ENCODE measurements at regions not wholly inside any gene's neighbourhood (a gene's known extent, or its start where the extent isn't known, plus 50 kb on each side); places are given as distances from the start of the nearest gene placed in this dataset.

DNA sequence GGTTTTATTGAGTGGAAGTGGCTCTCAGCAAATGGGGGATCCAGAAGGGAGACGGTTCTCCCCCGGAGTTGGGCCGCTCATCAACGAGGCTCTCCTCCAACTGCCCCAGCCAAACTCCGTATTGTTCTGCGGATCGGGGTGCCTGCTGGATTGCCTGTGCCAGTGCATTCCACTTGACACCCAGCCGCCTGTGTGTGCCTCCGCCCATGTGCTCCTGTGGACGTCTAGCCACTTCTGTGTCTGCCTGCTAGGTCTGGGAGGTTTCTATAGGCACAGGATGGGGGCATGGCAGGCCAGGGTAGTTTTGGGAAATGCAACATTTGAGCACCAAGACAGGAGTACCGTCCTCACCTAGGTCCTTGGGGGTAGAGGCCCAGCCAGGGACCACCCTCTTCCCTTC, 225.7 kb upstream of the AMIGO2 start:
- Histone ChIP-seq H3K9me3 (ENCODE audit: low read length) (no peaks in the 10 kb centered on the region), H2AFZ (ENCODE audit: low read length) (no peak overlapping the region), H3K4me3 (ENCODE audit: low read length) (no peak overlapping the region), H3K79me2 (ENCODE audit: low read length) (no peaks in the 10 kb centered on the region), H4K20me1 (ENCODE audit: low read length) (no peaks in the 10 kb centered on the region), H3K9ac (ENCODE audit: low read length) (no peak overlapping the region), H3K36me3 (ENCODE audit: low read depth, low read length) (no peaks in the 10 kb centered on the region), H3K27ac (ENCODE audit: low read length) (no peak overlapping the region), H3K9me2 (replicated peaks; ENCODE audit: low read length) (no peaks in the 10 kb centered on the region), H3K27me3 (ENCODE audit: low read length) (no peaks in the 10 kb centered on the region), H3F3A (ENCODE audit: low read length, unreplicated experiment) (no peaks in the 10 kb centered on the region), H3K4me1 (ENCODE audit: insufficient read depth, low read length) (peaks cover 8% of the 10 kb centered on the region; the same call in 1 of the 2 replicates), H3K4me2 (ENCODE audit: low read length) (no peak overlapping the region)
- POLR2A ChIA-PET (ENCODE audit: unreplicated experiment), result no interaction called here
- no peak for ATAC-seq
- no peak for DNase-seq
- CTCF ChIA-PET, result no interaction called here
- no peak for TF ChIP-seq EZH2phosphoT487 (IDR thresholded peaks at IDR 0.05; ENCODE audit: borderline replicate concordance, low read length)
- intact Hi-C loops (cut with micrococcal nuclease), result loop anchor here (5.0 kb wide), 3 partner anchors 58 to 208 kb away; no protein-coding TSS in a partner anchor
- BruUV-seq (replicated peaks), result no TSS peak

DNA sequence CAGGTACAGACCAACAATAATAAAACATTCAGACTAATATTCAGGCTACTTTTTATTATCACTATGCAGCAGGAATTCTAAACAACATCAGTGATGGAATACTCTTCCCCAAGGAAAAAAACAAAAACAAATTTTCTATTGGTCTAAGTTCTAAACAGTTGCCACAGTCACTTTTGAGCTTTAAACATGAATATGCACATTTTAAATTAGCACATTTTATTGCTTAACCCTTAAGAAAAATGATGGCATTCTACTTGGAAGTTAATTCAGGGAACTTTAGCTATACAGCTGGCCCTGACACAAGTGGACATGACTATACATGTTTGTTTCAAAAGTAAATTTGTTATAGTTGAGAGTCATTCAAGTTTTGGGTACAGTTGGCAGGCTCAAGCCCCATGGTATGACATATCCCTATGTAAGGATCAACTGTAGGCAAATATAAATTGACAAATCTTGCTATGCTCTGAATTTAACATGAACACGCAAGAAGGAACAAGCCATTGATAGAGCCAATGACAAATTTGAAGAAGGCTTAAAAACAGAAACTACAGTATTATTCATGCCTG, 224.3 kb upstream of the AMIGO2 start:
- no TSS peak for BruUV-seq (replicated peaks)
- Histone ChIP-seq H2AFZ (ENCODE audit: low read length) (no peak overlapping the region), H3K9me2 (replicated peaks; ENCODE audit: low read length) (no peaks in the 10 kb centered on the region), H3F3A (ENCODE audit: low read length, unreplicated experiment) (no peaks in the 10 kb centered on the region), H3K27ac (ENCODE audit: low read length) (no peak overlapping the region), H3K4me3 (ENCODE audit: low read length) (no peak overlapping the region), H3K9ac (ENCODE audit: low read length) (no peak overlapping the region), H3K27me3 (ENCODE audit: low read length) (no peaks in the 10 kb centered on the region), H3K4me2 (ENCODE audit: low read length) (no peak overlapping the region), H3K36me3 (ENCODE audit: low read depth, low read length) (no peaks in the 10 kb centered on the region), H4K20me1 (ENCODE audit: low read length) (no peaks in the 10 kb centered on the region), H3K9me3 (ENCODE audit: low read length) (no peaks in the 10 kb centered on the region), H3K4me1 (ENCODE audit: insufficient read depth, low read length) (peaks cover 13% of the 10 kb centered on the region; the same call in 1 of the 2 replicates), H3K79me2 (ENCODE audit: low read length) (no peaks in the 10 kb centered on the region)
- TF ChIP-seq CTCF (conservative IDR thresholded peaks at IDR 0.05; ENCODE audit: low read depth, low read length) (no peak), EZH2 (IDR thresholded peaks at IDR 0.05; ENCODE audit: low read length, unreplicated experiment) (no peak), EZH2phosphoT487 (IDR thresholded peaks at IDR 0.05; ENCODE audit: borderline replicate concordance, low read length) (no peak)
- ChIA-PET POLR2A (ENCODE audit: unreplicated experiment) (no interaction called here), CTCF (no interaction called here)
- ATAC-seq (no peak), DNase-seq (no peak)
- intact Hi-C loops (cut with micrococcal nuclease), result no loop called here

DNA sequence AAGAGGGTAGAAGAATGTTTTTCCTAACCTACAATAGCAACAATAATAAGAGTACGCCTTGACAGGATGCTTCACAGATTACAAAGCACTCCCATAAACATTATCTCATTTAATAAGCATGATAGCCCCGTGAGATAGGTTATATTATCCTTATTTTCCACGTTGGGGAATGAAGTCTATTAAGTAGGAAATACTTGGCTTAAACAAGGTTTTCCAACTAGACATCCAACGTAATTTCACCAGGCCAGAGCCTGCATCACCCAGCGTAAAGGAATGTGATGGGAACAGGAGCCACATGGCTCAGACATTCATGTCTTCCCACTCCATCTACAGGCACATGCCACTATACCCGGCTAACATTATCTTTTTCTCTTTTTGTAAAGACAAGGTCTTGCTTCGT, 223.4 kb upstream of the AMIGO2 start:
- no peak overlapping the region for H2AFZ ChIP-seq (ENCODE audit: low read length)
- H3K9me2 ChIP-seq (replicated peaks; ENCODE audit: low read length), result no peaks in the 10 kb centered on the region
- H3K79me2 ChIP-seq (ENCODE audit: low read length), result no peaks in the 10 kb centered on the region
- no peak overlapping the region for H3K27ac ChIP-seq (ENCODE audit: low read length)
- H3K4me1 ChIP-seq (ENCODE audit: insufficient read depth, low read length), result peaks cover 13% of the 10 kb centered on the region; the same call in 1 of the 2 replicates
- ChIA-PET POLR2A (ENCODE audit: unreplicated experiment) (no interaction called here), CTCF (no interaction called here)
- no peak overlapping the region for H3K9ac ChIP-seq (ENCODE audit: low read length)
- DNase-seq, result no peak
- no TSS peak for BruUV-seq (replicated peaks)
- TF ChIP-seq CTCF (conservative IDR thresholded peaks at IDR 0.05; ENCODE audit: low read depth, low read length), result no peak
- no peak for TF ChIP-seq EZH2phosphoT487 (IDR thresholded peaks at IDR 0.05; ENCODE audit: borderline replicate concordance, low read length)
- TF ChIP-seq EZH2 (IDR thresholded peaks at IDR 0.05; ENCODE audit: low read length, unreplicated experiment), result no peak
- intact Hi-C loops (cut with micrococcal nuclease), result no loop called here
- no peaks in the 10 kb centered on the region for H4K20me1 ChIP-seq (ENCODE audit: low read length)
- H3K4me3 ChIP-seq (ENCODE audit: low read length), result no peak overlapping the region
- no peaks in the 10 kb centered on the region for H3K27me3 ChIP-seq (ENCODE audit: low read length)
- ATAC-seq, result no peak
- no peaks in the 10 kb centered on the region for H3K36me3 ChIP-seq (ENCODE audit: low read depth, low read length)
- H3K9me3 ChIP-seq (ENCODE audit: low read length), result no peaks in the 10 kb centered on the region
- H3K4me2 ChIP-seq (ENCODE audit: low read length), result no peak overlapping the region
- H3F3A ChIP-seq (ENCODE audit: low read length, unreplicated experiment), result no peaks in the 10 kb centered on the region

All from PC-3 (cell line).